ENCODE measurements at regions not wholly inside any gene's neighbourhood (a gene's known extent, or its start where the extent isn't known, plus 50 kb on each side); places are given as distances from the start of the nearest gene placed in this dataset.

GRCh38 chr12:105423237-105423636, 92.7 kb downstream of the C12orf75 start:
- Histone ChIP-seq H3K9me3 (no peaks in the 10 kb centered on the region), H3K36me3 (no peaks in the 10 kb centered on the region), H3K27me3 (peaks cover 8% of the 10 kb centered on the region), H3K4me1 (no peaks in the 10 kb centered on the region), H3K27ac (no peak overlapping the region), H3K4me3 (no peak overlapping the region)
- no peak for TF ChIP-seq POLR2AphosphoS5 (IDR thresholded peaks at IDR 0.05)
- no peak for TF ChIP-seq POLR2A (IDR thresholded peaks at IDR 0.05)
- no peak for TF ChIP-seq EP300 (IDR thresholded peaks at IDR 0.05)
- TF ChIP-seq CTCF (IDR thresholded peaks at IDR 0.05), result no peak
- no peak for ATAC-seq

- Histone ChIP-seq H3K27me3 (peaks cover 11% of the 10 kb centered on the region), H3K36me3 (no peaks in the 10 kb centered on the region), H3K9me3 (no peaks in the 10 kb centered on the region), H3K4me3 (no peak overlapping the region), H3K27ac (no peak overlapping the region), H3K4me1 (no peaks in the 10 kb centered on the region)
- no peak for TF ChIP-seq POLR2A (IDR thresholded peaks at IDR 0.05)
- no peak for TF ChIP-seq EP300 (IDR thresholded peaks at IDR 0.05)
- no peak for TF ChIP-seq POLR2AphosphoS5 (IDR thresholded peaks at IDR 0.05)
- no peak for TF ChIP-seq CTCF (IDR thresholded peaks at IDR 0.05)
- 83 to 89% methylated on average over 3 to 6 of the region's 7 CpGs for WGBS, 2 donors (ENCODE audit: low coverage in 1 of 2)
- no peak for ATAC-seq
Observed at GRCh38 chr12:105423921-105424320, 93.4 kb downstream of the C12orf75 start.

GRCh38 chr12:105425254-105426174, 95.0 kb downstream of the C12orf75 start:
- Histone ChIP-seq H3K4me1 (no peaks in the 10 kb centered on the region), H3K27ac (no peak overlapping the region), H3K27me3 (peaks cover 11% of the 10 kb centered on the region), H3K4me3 (no peak overlapping the region), H3K36me3 (no peaks in the 10 kb centered on the region), H3K9me3 (no peaks in the 10 kb centered on the region)
- TF ChIP-seq POLR2AphosphoS5 (IDR thresholded peaks at IDR 0.05) (no peak), EP300 (IDR thresholded peaks at IDR 0.05) (no peak)
- ATAC-seq, result no peak
- WGBS, 2 donors (ENCODE audit: low coverage in 1 of 2), result 63 to 80% methylated on average over 3 to 7 of the region's 7 CpGs

GRCh38 chr12:105426766-105427165, 96.3 kb downstream of the C12orf75 start:
- no peaks in the 10 kb centered on the region for H3K36me3 ChIP-seq
- ATAC-seq, result no peak
- H3K4me1 ChIP-seq, result no peaks in the 10 kb centered on the region
- no peak overlapping the region for H3K4me3 ChIP-seq
- peaks cover 11% of the 10 kb centered on the region for H3K27me3 ChIP-seq
- WGBS, 2 donors (ENCODE audit: low coverage in 1 of 2), result 96 to 100% methylated on average over 3 of the region's 3 CpGs
- TF ChIP-seq EP300 (IDR thresholded peaks at IDR 0.05), result no peak
- TF ChIP-seq POLR2A (IDR thresholded peaks at IDR 0.05), result no peak
- TF ChIP-seq POLR2AphosphoS5 (IDR thresholded peaks at IDR 0.05), result no peak
- no peak for TF ChIP-seq CTCF (IDR thresholded peaks at IDR 0.05)
- no peak overlapping the region for H3K27ac ChIP-seq
- H3K9me3 ChIP-seq, result no peaks in the 10 kb centered on the region

- Histone ChIP-seq H3K27me3 (peaks cover 11% of the 10 kb centered on the region), H3K9me3 (no peaks in the 10 kb centered on the region), H3K27ac (no peak overlapping the region), H3K4me1 (no peaks in the 10 kb centered on the region), H3K36me3 (no peaks in the 10 kb centered on the region), H3K4me3 (no peak overlapping the region)
- TF ChIP-seq CTCF (IDR thresholded peaks at IDR 0.05) (no peak), POLR2AphosphoS5 (IDR thresholded peaks at IDR 0.05) (no peak), EP300 (IDR thresholded peaks at IDR 0.05) (no peak), POLR2A (IDR thresholded peaks at IDR 0.05) (no peak)
- no peak for ATAC-seq
Observed at GRCh38 chr12:105427883-105428282, 97.4 kb downstream of the C12orf75 start.
